ENCODE measurements at regions not wholly inside any gene's neighbourhood (a gene's known extent, or its start where the extent isn't known, plus 50 kb on each side); places are given as distances from the start of the nearest gene placed in this dataset.

DNA sequence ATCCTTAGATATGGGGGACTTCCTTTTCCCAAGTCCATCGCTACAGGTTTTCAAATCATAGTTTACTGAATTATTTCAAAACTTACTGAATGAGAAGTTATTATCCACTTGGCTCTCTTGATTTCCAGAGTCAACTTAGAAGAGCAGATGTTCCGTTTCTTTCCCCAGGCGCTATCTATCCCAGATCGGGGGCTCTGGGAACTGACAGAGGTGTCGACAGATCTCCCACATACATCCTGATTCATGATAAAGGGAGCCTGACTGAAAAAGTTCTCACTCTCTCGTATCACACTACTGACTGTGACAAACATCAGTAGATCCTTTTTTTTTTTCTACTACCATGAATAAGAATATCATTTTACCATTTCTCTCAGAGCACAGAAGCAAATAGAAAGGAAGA, 654.8 kb downstream of the RNF144B start:
- DNase-seq = no peak

DNA sequence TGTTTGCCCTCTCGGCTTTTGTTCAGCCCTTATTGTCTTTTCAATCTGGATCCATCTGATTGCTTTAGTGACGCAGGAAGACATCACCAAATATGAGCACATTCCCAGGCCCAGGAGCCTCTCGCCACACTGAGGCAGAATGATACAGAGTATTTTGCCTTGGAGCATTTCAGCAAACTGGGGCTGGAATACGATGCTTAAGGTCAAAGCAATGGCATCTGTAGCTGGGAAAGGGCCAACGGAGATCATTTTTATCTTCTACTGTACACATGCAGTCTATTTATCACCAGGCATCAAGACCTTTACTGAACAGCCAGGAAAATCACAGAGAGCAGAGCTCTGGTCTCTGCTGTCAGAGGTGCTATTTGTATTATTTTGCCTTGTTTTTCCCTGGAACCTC, 655.3 kb downstream of the RNF144B start:
- DNase-seq = no peak

DNA sequence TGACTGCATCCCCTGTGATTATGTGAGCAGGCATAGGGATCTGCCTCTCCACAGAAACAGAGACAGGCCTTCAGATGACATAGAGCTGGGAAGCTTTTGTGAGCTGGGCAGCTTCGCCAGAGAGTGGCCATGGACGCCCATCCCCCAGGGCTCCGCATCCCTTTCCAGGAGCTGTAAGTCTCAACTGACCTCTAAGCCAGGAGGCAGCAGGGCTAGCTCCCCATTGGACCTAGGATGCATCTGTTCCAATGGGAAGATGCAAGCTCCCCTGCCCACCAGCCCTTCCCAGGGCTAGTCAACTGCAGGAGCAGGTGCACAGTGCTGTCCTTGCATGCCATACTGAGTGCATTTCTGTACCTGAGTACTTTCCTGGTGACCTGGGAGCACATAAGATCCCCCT, 663.6 kb downstream of the RNF144B start:
- DNase-seq = no peak

DNA sequence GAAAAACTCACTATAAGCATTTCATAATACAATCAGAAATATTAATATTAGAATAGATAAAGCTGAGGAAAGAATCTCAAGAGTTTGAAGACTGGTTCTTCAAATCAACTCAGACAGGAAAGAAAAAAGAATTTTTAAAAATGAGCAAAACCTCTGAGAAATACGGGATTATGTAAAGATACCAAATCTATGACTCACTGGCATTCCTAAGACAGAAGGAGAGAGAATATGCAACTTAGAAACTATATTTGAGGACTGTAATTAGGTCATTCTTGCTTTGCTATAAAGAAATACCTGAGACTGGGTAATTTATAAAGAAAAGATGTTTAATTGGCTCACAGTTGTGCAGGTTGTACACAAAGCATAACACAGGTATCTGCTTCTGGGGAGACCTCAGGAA, 665.1 kb downstream of the RNF144B start:
- peak; percentile 57 for DNase-seq

DNA sequence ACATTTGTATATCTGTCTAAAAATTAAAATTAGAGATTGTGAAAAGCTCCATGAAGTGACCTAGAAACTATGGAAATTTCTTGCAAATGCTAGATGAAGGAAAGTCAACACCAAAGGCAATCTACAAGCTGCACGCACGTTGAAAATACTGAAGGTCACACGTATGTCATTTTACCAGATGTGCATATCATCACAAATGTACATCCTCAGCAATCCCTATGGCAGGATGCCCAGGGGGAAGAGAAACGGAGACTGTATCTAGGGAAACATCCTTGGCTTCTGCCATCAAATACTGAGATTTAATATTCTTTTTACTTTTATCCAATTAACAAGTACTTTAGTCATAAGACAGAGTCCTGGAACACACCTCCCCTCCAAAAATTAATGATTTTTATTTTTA, 672.0 kb downstream of the RNF144B start:
- DNase-seq = no peak

DNA sequence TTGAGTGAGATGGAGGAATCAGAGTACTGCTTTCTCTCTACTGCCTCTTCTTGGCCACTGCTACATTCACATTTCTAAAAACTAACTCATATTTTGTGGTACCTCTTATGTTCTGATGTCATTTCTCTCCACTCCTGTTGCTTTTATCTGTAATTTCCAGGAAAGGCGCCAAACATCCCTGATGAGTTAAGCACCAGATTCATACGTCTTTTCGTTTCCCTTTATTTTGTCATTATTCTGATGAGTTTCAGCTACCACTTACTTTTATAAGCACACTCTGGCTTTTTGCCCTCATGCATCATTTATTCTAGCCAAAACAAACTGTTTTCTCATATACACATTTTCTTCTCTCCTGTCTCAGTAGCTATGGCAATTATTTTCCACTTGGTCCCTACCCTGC, 680.0 kb downstream of the RNF144B start:
- no peak for DNase-seq

DNA sequence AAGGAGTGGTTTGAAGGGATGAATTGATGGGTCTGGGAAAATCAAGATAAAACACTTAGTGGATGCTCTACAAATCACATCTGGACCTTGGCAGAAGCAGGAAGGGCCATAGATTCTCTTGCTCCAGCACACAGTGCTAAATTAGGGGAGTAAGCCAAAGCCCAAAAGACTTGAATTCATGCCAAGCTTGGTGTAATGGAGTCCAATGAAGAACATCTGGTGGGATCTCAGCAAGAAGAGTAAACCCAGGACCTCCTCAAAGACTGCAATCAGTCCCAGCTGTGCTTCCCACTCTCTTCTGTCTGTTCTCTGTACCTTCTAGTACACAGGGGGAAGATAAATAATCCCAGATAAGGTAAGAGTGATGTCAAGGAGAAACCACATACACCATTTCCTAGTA, 683.4 kb downstream of the RNF144B start:
- no peak for DNase-seq

DNA sequence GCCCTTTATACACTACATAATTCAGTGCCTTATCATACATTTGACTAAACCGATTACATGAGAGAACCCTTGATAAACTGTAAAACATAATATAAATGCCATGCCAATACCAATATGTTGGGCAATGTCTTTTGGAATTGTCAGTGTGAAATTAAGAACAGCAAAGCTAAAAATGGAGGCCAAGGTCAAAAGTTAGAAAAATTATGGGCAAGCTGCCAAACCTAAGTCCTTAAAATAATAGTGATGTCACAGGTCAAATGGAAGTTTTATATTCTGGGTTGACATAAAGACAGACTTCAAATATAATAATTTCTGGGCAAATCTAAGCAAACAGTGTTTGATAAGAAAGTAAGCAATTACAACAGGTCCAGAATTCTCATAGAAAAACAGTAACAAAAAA, 696.7 kb downstream of the RNF144B start:
- no peak for DNase-seq

DNA sequence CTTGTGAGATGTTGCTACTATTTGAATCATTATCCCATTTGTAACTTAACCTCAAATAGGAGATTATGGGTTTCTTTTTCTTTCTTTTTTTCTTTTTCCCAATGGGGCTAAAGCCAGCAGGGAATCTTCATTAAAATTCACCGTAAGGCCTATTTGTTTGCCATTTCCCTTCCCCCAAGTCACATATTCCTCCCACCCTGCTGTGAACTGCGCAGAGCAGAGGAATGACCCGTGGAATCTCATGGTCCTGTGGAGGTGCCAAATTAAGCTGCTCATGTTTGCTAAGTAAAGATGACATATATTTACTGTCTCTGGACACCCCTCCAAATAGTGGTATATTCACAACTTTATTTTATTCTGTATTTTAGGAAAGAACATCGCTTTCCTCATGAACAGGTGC, 699.3 kb downstream of the RNF144B start:
- no peak for DNase-seq

DNA sequence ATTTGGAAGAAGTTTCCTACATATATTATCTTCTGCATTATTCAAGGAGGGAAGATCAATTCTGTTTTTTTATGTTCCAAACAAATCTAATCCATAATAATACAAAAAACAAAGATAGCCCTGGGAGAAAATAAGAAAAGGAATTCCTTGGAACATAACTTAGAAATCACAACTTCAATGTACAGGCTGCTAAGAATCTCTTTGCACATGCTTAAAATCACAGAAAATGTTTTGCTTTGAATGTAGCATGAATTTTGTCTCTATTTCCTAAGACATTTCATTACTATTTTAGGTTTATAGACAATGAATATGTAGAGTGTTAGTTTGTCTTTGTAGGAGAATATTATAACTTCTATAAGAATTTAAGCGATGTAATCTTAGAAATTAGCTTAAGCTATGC, 700.1 kb downstream of the RNF144B start:
- DNase-seq = no peak

DNA sequence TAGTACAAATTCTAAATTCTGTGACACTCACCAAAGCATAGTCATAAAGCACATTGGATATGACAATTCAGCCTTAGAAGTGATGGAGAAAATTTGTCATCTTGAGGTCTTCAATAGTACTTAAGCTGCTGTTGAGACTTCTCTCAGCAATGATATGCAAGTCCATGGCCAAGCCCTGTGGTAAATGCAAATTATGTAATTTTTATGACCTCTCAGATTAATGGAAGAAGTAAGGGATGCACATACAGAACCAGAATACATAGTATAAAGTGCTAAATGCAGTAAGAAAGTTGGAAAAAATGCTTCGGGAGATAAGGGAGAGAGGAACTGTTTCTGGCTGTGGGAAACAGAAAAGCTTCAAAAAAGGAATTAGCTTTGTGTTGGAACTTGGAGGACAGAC, 700.7 kb downstream of the RNF144B start:
- DNase-seq = no peak

DNA sequence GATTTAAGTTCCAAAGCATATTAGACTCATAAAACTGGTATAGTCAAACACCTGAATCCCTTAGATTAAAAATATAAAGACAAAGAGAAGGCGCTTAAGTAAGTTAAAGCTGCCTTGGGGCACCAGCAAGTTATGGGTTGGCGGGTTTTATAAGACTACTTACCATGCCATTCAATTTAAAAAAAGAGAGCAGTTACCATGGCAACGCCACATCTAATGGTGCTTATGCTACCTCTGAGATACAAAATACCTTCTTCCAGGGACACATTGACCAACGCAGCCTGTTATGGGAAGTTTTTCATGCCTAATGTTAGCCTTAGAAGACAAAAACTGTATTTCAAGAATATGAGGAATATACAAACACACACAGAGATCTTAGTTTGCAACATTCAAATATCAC, 713.6 kb downstream of the RNF144B start:
- DNase-seq = no peak

DNA sequence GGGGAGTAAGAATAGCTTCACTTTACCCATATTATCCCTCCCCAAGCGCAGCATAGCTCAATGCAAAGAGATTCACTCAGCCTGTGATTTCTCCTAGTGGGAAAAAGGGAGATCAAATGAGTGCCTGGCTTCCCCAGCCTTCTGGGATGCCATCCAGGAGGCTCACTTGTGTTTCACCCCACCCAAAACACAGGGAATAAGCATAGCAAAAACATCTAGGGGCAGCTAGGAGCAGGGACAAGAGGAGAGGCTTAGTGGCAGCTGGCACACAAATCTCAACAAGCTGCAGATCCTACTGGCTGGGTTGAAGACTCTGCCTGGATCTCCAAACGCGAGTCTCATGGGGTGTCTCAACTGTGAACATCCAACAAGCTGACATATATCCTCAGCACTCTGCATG, 715.8 kb downstream of the RNF144B start:
- DNase-seq = no peak

DNA sequence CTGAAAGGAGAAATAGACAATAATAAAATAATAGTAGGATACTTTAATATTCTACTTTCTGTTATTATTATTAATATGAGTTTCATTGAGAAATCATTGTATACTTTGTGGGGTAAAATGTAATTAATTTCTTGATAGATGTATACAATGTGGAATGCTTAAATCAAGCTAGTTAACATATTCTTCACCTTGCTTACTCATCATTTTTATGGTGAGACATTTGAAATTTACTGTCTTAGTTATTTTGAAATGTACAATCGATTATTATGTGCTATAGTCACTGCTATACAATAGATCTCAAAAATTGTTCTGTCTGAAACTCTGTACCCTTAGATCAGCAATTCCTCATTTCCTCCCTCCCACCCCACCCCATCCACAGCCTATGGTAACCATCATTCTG, 720.3 kb downstream of the RNF144B start:
- DNase-seq = no peak

DNA sequence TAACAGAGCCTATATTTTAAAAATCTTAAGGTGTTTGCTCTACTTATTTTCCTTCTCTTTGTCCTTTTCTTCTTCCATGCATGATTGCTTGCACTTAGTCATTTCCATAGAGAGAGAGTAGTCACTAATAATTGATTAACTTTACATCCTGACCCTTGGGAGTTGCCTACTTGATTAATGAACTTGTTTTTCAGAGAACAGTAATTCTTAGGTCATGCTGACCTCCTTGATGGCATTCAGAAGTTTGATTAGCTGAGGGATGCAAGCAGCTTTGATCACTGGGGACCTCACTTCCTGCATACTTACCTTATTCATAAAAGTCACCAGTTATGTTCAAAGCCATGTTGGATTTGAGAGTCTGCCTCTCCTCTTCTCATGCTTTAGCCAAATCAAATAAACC, 715.6 kb upstream of the ID4 start:
- DNase-seq = no peak

DNA sequence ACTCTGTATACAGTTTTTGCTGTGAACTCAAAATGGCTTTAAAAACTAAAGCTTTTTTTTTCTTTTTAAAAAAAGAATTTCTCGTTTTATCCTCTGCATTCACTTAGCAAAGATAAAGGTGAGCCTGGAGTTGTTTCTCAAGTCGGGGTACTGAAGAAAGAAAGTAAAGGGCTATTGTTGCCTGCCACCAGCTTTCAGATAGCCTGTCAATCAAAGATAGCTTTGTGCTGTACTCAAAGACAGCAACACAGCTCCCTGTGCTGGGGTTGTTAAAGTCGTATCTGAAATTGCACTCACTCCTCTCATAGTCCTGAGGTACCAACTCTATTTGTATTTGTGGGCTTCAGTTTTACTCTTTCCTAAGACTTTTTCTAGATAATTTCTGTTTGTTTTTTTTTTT, 710.1 kb upstream of the ID4 start:
- DNase-seq = no peak

DNA sequence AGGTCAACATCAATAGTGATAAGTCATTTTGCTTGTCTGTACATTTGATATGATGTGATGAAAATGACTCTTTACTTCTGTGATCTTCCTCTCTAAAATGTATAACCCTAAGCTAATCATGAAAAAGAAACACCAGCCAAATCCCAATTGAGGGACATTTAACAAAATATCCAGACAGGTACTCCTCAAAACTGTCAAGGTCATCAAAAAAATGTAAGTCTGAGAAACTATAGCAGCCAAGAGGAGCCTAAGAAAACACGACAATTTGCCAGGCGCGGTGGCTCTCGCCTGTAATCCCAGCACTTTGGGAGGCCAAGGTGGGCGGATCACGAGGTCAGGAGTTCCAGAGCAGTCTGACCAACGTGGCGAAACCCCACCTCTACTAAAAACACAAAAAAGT, 708.5 kb upstream of the ID4 start:
- no peak for DNase-seq

DNA sequence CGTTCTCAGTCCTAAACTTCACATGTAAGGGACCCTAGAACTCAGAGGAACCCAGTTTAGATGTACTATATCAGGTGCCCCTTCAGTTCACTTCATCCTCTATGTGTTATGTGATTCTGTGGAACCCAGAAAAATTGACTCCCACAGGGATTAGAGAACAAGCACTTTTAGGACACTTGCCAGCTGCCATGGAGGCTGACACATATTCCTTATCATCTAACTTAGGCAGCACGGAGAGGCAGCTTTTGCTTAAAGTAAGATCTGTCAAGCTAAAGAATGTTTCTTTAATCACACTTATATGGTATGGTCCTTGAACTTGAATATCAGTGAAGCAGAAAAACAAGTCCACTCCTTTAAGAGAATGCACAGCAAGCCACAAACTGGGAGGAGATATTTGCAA, 701.5 kb upstream of the ID4 start:
- no peak for DNase-seq

DNA sequence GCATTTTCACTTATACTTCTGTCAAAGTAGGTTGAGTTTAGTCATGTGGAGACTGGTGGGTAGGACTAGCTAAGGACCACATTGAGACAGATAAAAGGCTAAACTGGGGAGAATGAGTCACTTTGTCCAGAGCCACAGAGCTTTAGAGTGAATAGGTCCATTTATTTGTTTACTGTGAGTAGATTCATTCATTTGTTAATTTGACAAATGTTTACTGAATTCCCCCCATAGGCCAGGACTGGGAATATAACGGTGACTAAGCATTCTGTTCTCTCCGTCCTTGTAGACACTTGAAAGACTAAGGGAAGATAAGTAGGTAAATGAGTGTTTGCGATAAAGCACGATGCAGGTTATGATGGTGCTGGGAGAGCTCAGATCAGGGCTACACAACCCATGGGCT, 699.7 kb upstream of the ID4 start:
- DNase-seq = no peak

DNA sequence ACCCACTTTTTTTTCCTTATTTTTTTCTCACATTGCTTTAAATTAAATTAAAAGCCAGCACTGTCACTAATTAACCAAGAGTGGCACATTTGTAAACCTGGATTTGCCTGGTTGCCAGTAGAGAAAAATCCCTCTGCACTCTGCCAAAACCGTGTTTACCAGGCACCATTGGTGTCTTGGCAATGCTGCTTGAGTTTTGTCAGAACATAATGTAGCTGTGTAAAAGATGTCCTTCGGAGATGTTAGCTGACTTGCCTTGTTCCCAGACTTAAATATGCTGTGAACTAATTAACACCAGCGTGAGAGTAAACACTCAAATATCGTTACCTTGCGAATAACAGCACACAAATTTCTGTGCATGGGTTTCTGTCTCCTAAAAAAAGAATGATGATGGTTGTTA, 694.9 kb upstream of the ID4 start:
- DNase-seq = no peak

DNA sequence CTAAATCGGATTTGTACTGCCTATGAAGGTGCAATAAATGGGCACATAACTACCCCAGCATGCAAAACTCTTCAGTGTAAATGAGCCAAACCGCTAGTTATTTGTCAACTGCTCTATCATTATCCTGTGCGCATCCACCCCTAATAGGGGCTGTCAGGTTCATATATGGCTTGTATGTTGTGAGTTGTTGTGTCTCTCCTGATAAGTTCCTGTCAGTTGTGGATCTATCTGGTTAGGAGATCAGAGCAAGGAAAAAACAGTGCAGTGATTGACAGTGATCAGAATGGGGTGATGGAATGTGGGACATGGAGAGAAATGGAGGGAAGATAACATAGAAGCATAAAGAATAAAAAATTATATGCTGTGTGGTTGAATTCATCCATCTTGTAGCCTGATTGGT, 686.9 kb upstream of the ID4 start:
- no peak for DNase-seq

DNA sequence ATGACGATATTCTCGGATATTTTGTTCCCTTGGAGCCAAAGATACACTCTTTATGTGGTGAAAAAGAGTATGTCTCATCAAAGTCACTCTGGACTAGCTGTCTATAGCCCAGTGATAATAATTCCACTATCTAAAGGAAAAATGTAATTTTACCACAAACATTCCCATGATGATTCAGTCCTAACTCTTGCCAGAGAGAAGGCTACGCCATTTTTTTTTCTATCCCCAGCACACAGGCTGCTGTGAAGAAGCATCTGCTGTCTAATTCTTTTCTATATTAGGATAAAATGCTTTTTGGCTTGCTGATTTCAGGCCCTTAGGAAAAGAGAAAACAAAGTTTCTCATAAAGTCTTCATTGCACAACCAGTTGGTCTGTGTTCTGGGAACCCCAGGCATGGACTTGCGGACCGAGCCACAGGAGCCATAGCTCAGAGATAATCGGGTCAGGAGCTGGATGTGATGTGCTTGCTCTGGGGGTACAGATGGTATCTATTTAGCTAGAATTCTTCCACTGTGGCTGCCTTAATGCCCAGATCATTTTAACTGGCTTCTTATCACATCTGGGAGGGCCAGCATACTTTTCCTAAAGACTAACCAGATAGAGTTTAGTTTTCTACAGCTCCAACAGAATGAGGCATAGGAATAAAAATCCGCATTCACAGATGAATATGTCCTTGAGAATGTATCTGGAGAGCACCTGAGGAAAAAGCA, 683.7 kb upstream of the ID4 start:
- DNase-seq = peak; percentile 80

DNA sequence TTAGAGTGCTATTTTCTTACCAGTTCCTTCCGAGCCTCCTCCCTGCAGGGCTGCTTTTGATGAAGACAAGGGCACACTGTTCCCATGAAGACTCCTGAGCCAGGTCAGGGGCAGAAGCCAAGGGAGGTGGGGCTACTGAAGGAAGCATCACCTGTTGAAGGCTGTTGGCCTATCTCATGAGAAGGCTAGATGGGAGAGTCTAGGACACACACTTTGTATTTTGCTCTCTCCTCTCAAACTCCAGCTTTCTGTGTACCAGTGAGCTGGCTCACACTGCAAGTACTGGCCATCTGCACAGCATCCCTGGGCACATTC, 683.2 kb upstream of the ID4 start:
- no peak for DNase-seq

DNA sequence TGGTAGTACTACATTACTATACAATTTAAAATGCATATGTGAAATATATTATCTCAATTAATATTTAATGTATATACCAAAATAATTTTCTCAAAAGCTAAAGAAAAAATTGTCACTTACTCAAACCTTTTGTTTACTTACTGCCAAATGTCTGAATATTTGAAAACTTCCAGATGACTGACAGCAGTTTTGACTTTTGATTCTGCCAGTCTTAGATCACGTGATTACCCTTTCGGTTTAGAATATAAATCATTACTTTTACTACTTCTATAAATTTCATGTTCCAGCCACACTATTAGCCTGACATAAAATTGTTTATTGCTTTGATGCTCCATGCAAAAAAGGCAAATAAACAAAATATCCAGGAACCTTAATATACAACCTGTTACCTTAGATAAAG, 680.7 kb upstream of the ID4 start:
- no peak for DNase-seq

DNA sequence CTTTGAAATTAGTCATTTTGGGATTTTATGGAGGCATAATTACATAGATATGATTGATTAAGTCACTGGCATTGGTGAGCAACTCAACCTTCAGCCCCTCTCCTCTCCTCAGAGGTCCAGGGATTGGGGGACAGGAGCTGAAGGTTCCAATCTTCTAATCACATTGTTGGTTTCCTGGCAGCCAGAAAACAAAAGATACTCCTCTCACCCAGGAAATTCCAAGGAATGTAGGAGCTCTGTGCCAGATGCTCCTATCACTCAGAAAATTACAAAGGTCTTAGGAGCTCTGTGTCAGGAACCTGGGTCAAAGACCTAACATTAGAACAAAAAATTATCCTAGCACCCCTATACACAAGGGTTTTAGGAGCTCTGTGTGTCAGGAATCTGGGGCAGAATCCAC, 679.7 kb upstream of the ID4 start:
- DNase-seq = no peak

DNA sequence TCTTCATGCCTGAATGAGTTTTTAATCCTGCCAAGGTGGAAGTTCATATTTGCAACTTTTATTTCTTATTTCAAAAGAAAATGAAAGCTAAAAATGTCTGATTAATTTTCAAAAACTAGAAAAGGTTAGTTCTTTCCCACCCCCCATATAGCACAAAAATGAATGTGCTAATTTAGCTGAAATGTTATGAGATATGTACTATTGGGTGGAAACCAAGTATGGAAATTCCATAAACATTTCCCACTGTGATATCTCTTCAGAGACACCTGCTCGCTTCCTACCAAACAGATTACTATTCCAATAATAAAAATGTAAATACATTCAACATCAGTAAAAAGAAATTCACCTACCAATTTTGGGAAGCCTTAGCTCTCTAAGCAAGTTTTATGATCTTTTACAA, 678.6 kb upstream of the ID4 start:
- no peak for DNase-seq
